SU-DHL-6 (cell line): ENCODE measurements at regions not wholly inside any gene's neighbourhood (a gene's known extent, or its start where the extent isn't known, plus 50 kb on each side); places are given as distances from the start of the nearest gene placed in this dataset.

ENCODE experiments used
- H2AFZ ChIP-seq: fragments of 200-600 bp; sonication (generic); 2 replicates; pipeline ENCODE4 v1.6.1; 2014; ENCODE audit warnings: low read depth, mild to moderate bottlenecking, moderate library complexity, mixed read lengths, antibody characterized with exemption, low read length; ENCODE audit not compliant: severe bottlenecking
- H3F3A ChIP-seq: fragments of 200-600 bp; shearing (Covaris generic); 2 replicates; pipeline ENCODE4 v1.6.0; 2016; ENCODE audit warnings: antibody characterized with exemption, mild to moderate bottlenecking; ENCODE audit not compliant: insufficient read depth
- H3K27ac ChIP-seq: fragments of 200-600 bp; sonication (generic); 2 replicates; pipeline ENCODE4 v1.5.1; 2016; ENCODE audit warnings: low read depth, mild to moderate bottlenecking, low read length, moderate library complexity, mixed read lengths
- H3K27me3 ChIP-seq: fragments of 200-600 bp; sonication (generic), shearing (Covaris generic); 2 replicates; pipeline ENCODE4 v1.6.0; 2014; ENCODE audit warnings: mild to moderate bottlenecking, low read length
- H3K36me3 ChIP-seq: fragments of 200-600 bp; sonication (generic); 2 replicates; pipeline ENCODE4 v1.6.1; 2014; ENCODE audit warnings: mild to moderate bottlenecking, low read length, mixed read lengths
- H3K4me2 ChIP-seq: fragments of 300-600, 200-600 bp; shearing (Covaris generic), sonication (generic); 2 replicates; pipeline ENCODE4 v1.6.0; 2014; ENCODE audit warnings: low read length, low read depth, mild to moderate bottlenecking; ENCODE audit not compliant: poor library complexity, severe bottlenecking
- H3K4me3 ChIP-seq: fragments of 200-600 bp; sonication (generic); 2 replicates; pipeline ENCODE4 v1.5.1; 2014; ENCODE audit warnings: antibody characterized with exemption, low read length, mild to moderate bottlenecking, mixed read lengths; ENCODE audit not compliant: insufficient read depth, poor library complexity, severe bottlenecking
- H3K79me2 ChIP-seq: fragments of 200-600 bp; sonication (generic); 2 replicates; pipeline ENCODE4 v1.6.1; 2014; ENCODE audit warnings: mild to moderate bottlenecking, low read length, moderate library complexity; ENCODE audit not compliant: insufficient read depth
- H3K9ac ChIP-seq: fragments of 200-600 bp; sonication (generic); 2 replicates; pipeline ENCODE4 v1.7.0; 2014; ENCODE audit warnings: mild to moderate bottlenecking, low read length
- H3K9me2 ChIP-seq: fragments of 200-600 bp; sonication (generic); replicated peaks from 2 replicates; pipeline ENCODE4 v1.6.1; 2014; ENCODE audit warnings: low read length; ENCODE audit not compliant: insufficient read depth
- H3K9me3 ChIP-seq: fragments of 200-600 bp; sonication (generic); 2 replicates; pipeline ENCODE4 v1.6.1; 2014; ENCODE audit warnings: low read length, mixed read lengths; ENCODE audit not compliant: insufficient read depth
- H4K20me1 ChIP-seq: fragments of 200-600 bp; sonication (generic); 2 replicates; pipeline ENCODE4 v1.6.1; 2014; ENCODE audit warnings: low read depth, mild to moderate bottlenecking, antibody characterized with exemption, low read length, moderate library complexity, mixed read lengths
- EZH2phosphoT487 ChIP-seq: fragments of 200-600 bp; sonication (generic), shearing (Covaris generic); conservative IDR thresholded peaks from 2 replicates; pipeline ENCODE4 v1.6.1; 2018; ENCODE audit warnings: mild to moderate bottlenecking, antibody characterized with exemption, low read length, moderate library complexity, mixed read lengths
- TF ChIP-seq, protein P1 (sequence below): fragments of 200-600 bp; sonication (generic); IDR thresholded peaks from one replicate; pipeline ENCODE4 v1.5.1; 2017; ENCODE audit warnings: antibody characterized with exemption, mild to moderate bottlenecking, low read length, moderate library complexity; ENCODE audit not compliant: insufficient read depth, poor library complexity, severe bottlenecking

DNA sequence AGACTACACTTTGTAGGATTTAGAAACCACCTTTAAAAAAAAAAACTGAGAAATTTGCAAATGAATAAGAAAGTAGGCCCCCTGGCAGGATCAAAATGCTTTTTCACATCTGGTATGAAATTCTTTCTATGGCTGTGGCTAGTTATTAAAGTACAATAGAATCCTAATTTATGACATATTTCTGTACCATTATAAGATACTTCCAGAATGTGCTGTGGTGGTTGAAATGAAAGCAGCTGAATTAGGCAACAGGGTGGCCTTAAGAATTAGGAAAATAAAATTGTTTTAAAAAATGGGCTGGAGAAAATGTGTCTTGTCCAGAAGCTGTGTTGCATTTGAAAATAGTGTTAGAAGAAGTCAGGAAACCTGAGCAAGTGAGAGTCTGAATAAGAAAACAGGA is 85.9 kb upstream of the PDE3A start:
- Histone ChIP-seq H3K4me2 (no peak overlapping the region), H3K27me3 (no peaks in the 10 kb centered on the region), H3K9ac (no peak overlapping the region), H4K20me1 (no peaks in the 10 kb centered on the region), H3F3A (no peaks in the 10 kb centered on the region), H3K4me3 (no peak overlapping the region), H3K36me3 (no peaks in the 10 kb centered on the region), H3K9me2 (no peaks in the 10 kb centered on the region), H3K9me3 (no peaks in the 10 kb centered on the region), H2AFZ (no peak overlapping the region), H3K79me2 (no peaks in the 10 kb centered on the region), H3K27ac (no peak overlapping the region)
- TF ChIP-seq, protein P1, sequence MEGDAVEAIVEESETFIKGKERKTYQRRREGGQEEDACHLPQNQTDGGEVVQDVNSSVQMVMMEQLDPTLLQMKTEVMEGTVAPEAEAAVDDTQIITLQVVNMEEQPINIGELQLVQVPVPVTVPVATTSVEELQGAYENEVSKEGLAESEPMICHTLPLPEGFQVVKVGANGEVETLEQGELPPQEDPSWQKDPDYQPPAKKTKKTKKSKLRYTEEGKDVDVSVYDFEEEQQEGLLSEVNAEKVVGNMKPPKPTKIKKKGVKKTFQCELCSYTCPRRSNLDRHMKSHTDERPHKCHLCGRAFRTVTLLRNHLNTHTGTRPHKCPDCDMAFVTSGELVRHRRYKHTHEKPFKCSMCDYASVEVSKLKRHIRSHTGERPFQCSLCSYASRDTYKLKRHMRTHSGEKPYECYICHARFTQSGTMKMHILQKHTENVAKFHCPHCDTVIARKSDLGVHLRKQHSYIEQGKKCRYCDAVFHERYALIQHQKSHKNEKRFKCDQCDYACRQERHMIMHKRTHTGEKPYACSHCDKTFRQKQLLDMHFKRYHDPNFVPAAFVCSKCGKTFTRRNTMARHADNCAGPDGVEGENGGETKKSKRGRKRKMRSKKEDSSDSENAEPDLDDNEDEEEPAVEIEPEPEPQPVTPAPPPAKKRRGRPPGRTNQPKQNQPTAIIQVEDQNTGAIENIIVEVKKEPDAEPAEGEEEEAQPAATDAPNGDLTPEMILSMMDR = no peak
- no peak for TF ChIP-seq EZH2phosphoT487

DNA sequence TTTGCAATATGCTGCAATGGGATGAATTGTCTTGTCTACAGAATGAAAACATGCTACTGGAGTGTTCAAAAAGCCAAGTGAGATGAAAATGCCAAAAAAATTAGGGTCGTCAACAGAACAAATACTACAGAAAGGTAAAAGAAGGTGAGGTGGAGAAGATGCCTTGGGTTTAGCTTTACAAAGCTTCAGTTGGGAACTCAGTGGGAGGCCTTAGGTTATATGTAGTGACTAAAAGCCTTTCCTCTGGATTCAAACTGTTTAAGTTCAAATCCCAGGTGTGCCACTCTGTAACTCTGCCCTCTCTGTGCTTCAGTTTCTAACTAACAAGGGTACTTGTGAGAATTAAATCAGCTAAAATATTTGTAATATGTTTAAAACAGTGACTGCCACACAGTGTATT is 84.9 kb upstream of the PDE3A start:
- H3K79me2 ChIP-seq = no peaks in the 10 kb centered on the region
- no peaks in the 10 kb centered on the region for H3K36me3 ChIP-seq
- no peaks in the 10 kb centered on the region for H3F3A ChIP-seq
- no peaks in the 10 kb centered on the region for H3K9me2 ChIP-seq
- TF ChIP-seq, protein P1 = no peak
- TF ChIP-seq EZH2phosphoT487 = no peak
- no peak overlapping the region for H3K27ac ChIP-seq
- H3K9me3 ChIP-seq = no peaks in the 10 kb centered on the region
- H2AFZ ChIP-seq = no peak overlapping the region
- no peak overlapping the region for H3K9ac ChIP-seq
- H3K4me2 ChIP-seq = no peak overlapping the region
- no peaks in the 10 kb centered on the region for H4K20me1 ChIP-seq
- no peak overlapping the region for H3K4me3 ChIP-seq
- H3K27me3 ChIP-seq = no peaks in the 10 kb centered on the region

DNA sequence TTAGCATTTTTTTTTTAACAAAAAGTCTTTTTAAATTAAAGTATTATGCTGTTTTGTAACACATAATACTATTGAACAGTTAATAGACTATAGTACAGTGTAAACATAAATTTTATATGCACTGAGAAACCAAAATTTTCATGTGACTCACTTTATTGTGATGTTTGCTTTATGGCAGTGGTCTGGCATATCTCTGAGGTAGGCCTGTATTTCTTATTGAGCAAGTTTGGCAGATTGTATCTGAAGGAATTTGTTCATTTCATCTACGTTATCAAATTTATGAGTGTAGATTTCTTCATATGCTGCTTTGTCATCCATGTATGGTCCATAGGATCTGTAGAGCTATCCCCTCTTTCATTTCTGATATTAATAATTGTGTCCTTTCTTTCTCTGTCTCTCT is 78.8 kb upstream of the PDE3A start:
- TF ChIP-seq EZH2phosphoT487 = no peak
- TF ChIP-seq, protein P1 = no peak
- no peaks in the 10 kb centered on the region for H3K36me3 ChIP-seq
- H3K9me2 ChIP-seq = no peaks in the 10 kb centered on the region
- no peaks in the 10 kb centered on the region for H4K20me1 ChIP-seq
- H3K9me3 ChIP-seq = no peaks in the 10 kb centered on the region
- no peak overlapping the region for H2AFZ ChIP-seq
- H3K4me2 ChIP-seq = no peak overlapping the region
- no peaks in the 10 kb centered on the region for H3F3A ChIP-seq
- H3K79me2 ChIP-seq = no peaks in the 10 kb centered on the region
- H3K27ac ChIP-seq = no peak overlapping the region
- no peaks in the 10 kb centered on the region for H3K27me3 ChIP-seq
- H3K4me3 ChIP-seq = no peak overlapping the region
- no peak overlapping the region for H3K9ac ChIP-seq

DNA sequence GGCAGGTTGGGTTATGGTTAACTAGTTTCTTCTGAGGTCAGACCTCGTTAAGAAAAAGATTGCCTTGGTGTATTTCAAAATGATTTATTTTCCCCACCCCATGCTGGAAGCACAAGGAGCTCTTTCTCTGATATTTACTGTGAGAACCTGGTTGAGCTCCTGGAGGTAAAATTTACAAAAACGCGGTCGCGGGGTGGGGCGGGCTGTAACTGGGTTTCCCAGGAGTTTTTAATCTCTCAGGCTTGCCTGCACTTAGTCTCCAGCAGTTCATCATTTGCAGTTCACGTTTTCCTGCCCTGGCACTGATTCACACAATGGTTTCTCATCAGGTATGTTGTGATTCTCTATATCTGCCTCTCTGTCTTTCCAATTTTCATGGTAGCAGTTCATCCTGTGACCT is 67.9 kb upstream of the PDE3A start:
- Histone ChIP-seq H4K20me1 (no peaks in the 10 kb centered on the region), H3K9ac (no peak overlapping the region), H3K36me3 (no peaks in the 10 kb centered on the region), H3F3A (no peaks in the 10 kb centered on the region), H3K9me3 (peaks cover 10% of the 10 kb centered on the region; the same call in 1 of the 2 replicates), H3K79me2 (no peaks in the 10 kb centered on the region), H3K4me2 (no peak overlapping the region), H3K27me3 (no peaks in the 10 kb centered on the region), H3K9me2 (no peaks in the 10 kb centered on the region), H3K27ac (no peak overlapping the region), H2AFZ (no peak overlapping the region), H3K4me3 (no peak overlapping the region)
- no peak for TF ChIP-seq EZH2phosphoT487
- TF ChIP-seq, protein P1 = no peak
